GM12878 (cell line): ENCODE measurements at regions not wholly inside any gene's neighbourhood (a gene's known extent, or its start where the extent isn't known, plus 50 kb on each side); places are given as distances from the start of the nearest gene placed in this dataset.

ENCODE experiments used
- ATAC-seq: fragments of 200-7000 bp; cut with Tn5 transposase; 3 replicates; pipeline ENCODE4 v1.9.1; 2020; ENCODE audit warnings: mild to moderate bottlenecking, moderate library complexity
- BruUV-seq: library from RNA; stranded (reverse); fragments of 400-500 nt; replicated peaks from 2 replicates; lab custom pipeline; 2021; lab: Mats Ljungman, UMichigan
- CTCF ChIA-PET: fragments of 300-600 bp; sonication (Branson Sonifier 250); formaldehyde crosslinking; extraction: SDS; loops from one replicate; lab custom pipeline; 2021; ENCODE audit warnings: inconsistent platforms; lab: Yijun Ruan, JAX
- POLR2A ChIA-PET: fragments of 350-600 bp; formaldehyde crosslinking; extraction: SDS; loops from one replicate; lab custom pipeline; 2021; ENCODE audit warnings: inconsistent platforms; lab: Charles Lee
- RAD21 ChIA-PET: fragments of 300-600 bp; sonication (Branson Sonifier 250); formaldehyde crosslinking; loops from one replicate; lab custom pipeline; 2023; ENCODE audit warnings: antibody characterized with exemption; ENCODE audit not compliant: unreplicated experiment; lab: Charles Lee
- SMC1A ChIA-PET: fragments of 300-600 bp; sonication (Branson Sonifier 250); formaldehyde crosslinking; loops from one replicate; lab custom pipeline; 2023; ENCODE audit not compliant: unreplicated experiment, uncharacterized antibody; lab: Charles Lee
- DNase-seq: peaks from one replicate; pipeline ENCODE4 v3.0.0-alpha.2; 2011; ENCODE audit warnings: low read depth, low spot score
- FAIRE-seq: peaks from 3 replicates; lab custom pipeline; 2011; peaks lifted over from hg19 to GRCh38; lab: Jason Lieb, UNC
- H2AFZ ChIP-seq: 2 replicates; pipeline ENCODE4 v1.6.0; 2011; ENCODE audit warnings: low read depth, low read length, control low read depth; ENCODE audit not compliant: control insufficient read depth
- H3K27ac ChIP-seq: 2 replicates; pipeline ENCODE4 v1.5.1; 2011; ENCODE audit warnings: control low read depth; ENCODE audit not compliant: control insufficient read depth, insufficient read depth
- H3K27me3 ChIP-seq, 2 experiments: replicated peaks in 1 of 2; 2 replicates each; pipeline versions ENCODE4 v1.6.0 to v1.6.1; 2011; ENCODE audit warnings: low read length in 1 of 2; ENCODE audit not compliant: control insufficient read depth in 2 of 2, insufficient read depth in 2 of 2
- H3K36me3 ChIP-seq, 2 experiments: 2 replicates each; pipeline ENCODE4 v1.5.1; 2011; ENCODE audit warnings: low read length in 1 of 2; ENCODE audit not compliant: control insufficient read depth in 2 of 2, insufficient read depth in 2 of 2
- H3K4me1 ChIP-seq: 2 replicates; pipeline ENCODE4 v1.6.1; 2011; ENCODE audit warnings: mild to moderate bottlenecking, low read length, moderate library complexity, mixed read lengths; ENCODE audit not compliant: control insufficient read depth, insufficient read depth
- H3K4me2 ChIP-seq: 2 replicates; pipeline ENCODE4 v1.6.0; 2011; ENCODE audit warnings: control low read depth; ENCODE audit not compliant: control insufficient read depth, insufficient read depth
- H3K4me3 ChIP-seq: fragments of 200-600 bp; sonication (generic); 2 replicates; pipeline ENCODE4 v1.5.1; 2016
- H3K79me2 ChIP-seq: 2 replicates; pipeline ENCODE4 v1.6.0; 2011; ENCODE audit warnings: low read length; ENCODE audit not compliant: control insufficient read depth, insufficient read depth
- H3K9ac ChIP-seq: 2 replicates; pipeline ENCODE4 v1.8.0; 2011; ENCODE audit warnings: low read length, control low read depth, mixed read lengths; ENCODE audit not compliant: control insufficient read depth, insufficient read depth
- H3K9me3 ChIP-seq: replicated peaks from 3 replicates; pipeline ENCODE4 v1.5.1; 2011; ENCODE audit warnings: mild to moderate bottlenecking, low read length; ENCODE audit not compliant: control insufficient read depth, insufficient read depth
- H4K20me1 ChIP-seq: 2 replicates; pipeline ENCODE4 v1.6.0; 2011; ENCODE audit not compliant: control insufficient read depth, insufficient read depth
- CBFB ChIP-seq: IDR thresholded peaks from 2 replicates; pipeline ENCODE4 v1.6.1; 2016; ENCODE audit warnings: antibody characterized with exemption, low read depth
- CREM ChIP-seq: IDR thresholded peaks from 2 replicates; pipeline ENCODE4 v1.6.1; 2014; ENCODE audit warnings: antibody characterized with exemption, low read depth
- ELK1 ChIP-seq: IDR thresholded peaks from 2 replicates; pipeline ENCODE4 v1.6.1; 2012; ENCODE audit warnings: low read depth, low read length, improper control_type of control experiment
- HCFC1 ChIP-seq: fragments of 150-350 bp; IDR thresholded peaks from 2 replicates; pipeline ENCODE4 v1.6.1; 2014; ENCODE audit warnings: low read length
- KDM1A ChIP-seq: fragments of 200-600 bp; sonication (generic); IDR thresholded peaks from 2 replicates; pipeline ENCODE4 v1.6.1; 2016; ENCODE audit warnings: borderline replicate concordance
- KLF5 ChIP-seq: fragments of 450-650 bp; IDR thresholded peaks from 2 replicates; pipeline ENCODE4 v1.6.1; 2014; ENCODE audit warnings: mild to moderate bottlenecking; ENCODE audit not compliant: partially characterized antibody
- LARP7 ChIP-seq: fragments of 450-650 bp; IDR thresholded peaks from 2 replicates; pipeline ENCODE4 v1.6.1; 2017; ENCODE audit warnings: mild to moderate bottlenecking
- MAX ChIP-seq: IDR thresholded peaks from 2 replicates; pipeline ENCODE4 v1.6.1; 2012; ENCODE audit warnings: low read depth, low read length, improper control_type of control experiment
- MYC ChIP-seq: IDR thresholded peaks from 2 replicates; pipeline ENCODE4 v1.6.1; 2011; ENCODE audit warnings: mild to moderate bottlenecking, low read length, moderate library complexity, inconsistent platforms; ENCODE audit not compliant: insufficient read depth, insufficient replicate concordance, insufficient read length, severe bottlenecking
- NFXL1 ChIP-seq: fragments of 450-650 bp; IDR thresholded peaks from 2 replicates; pipeline ENCODE4 v1.6.1; 2017; ENCODE audit warnings: antibody characterized with exemption, mild to moderate bottlenecking, borderline replicate concordance
- NR2C1 ChIP-seq: fragments of 450-650 bp; IDR thresholded peaks from 2 replicates; pipeline ENCODE4 v1.6.1; 2017; ENCODE audit warnings: antibody characterized with exemption, mild to moderate bottlenecking, moderate library complexity
- NR2F1 ChIP-seq: fragments of 450-650 bp; conservative IDR thresholded peaks from 2 replicates; pipeline ENCODE4 v1.6.1; 2017; ENCODE audit warnings: mild to moderate bottlenecking
- RUNX3 ChIP-seq: IDR thresholded peaks from 2 replicates; pipeline ENCODE4 v1.6.1; 2012; ENCODE audit warnings: low read length, inconsistent platforms
- SIN3A ChIP-seq: IDR thresholded peaks from 2 replicates; pipeline ENCODE4 v1.6.1; 2012; ENCODE audit warnings: low read depth, low read length, improper control_type of control experiment
- SPI1 ChIP-seq: IDR thresholded peaks from 2 replicates; pipeline ENCODE4 v1.6.1; 2011; ENCODE audit warnings: low read depth, mild to moderate bottlenecking, low read length, moderate library complexity, borderline replicate concordance; ENCODE audit not compliant: insufficient read depth
- SREBF2 ChIP-seq: IDR thresholded peaks from 2 replicates; pipeline ENCODE4 v1.6.1; 2012; ENCODE audit warnings: mild to moderate bottlenecking, low read length
- ZNF384 ChIP-seq: IDR thresholded peaks from 2 replicates; pipeline ENCODE4 v1.6.1; 2012; ENCODE audit warnings: low read depth, mild to moderate bottlenecking, low read length, improper control_type of control experiment, borderline replicate concordance
- ZSCAN29 ChIP-seq: fragments of 450-650 bp; IDR thresholded peaks from 2 replicates; pipeline ENCODE4 v1.6.1; 2017; ENCODE audit warnings: mild to moderate bottlenecking, moderate library complexity
- WGBS: methylation state at CpG from one replicate; pipeline ENCODE4 v1.1.6; 2016; ENCODE audit warnings: low lambda C conversion rate; ENCODE audit not compliant: insufficient replicate concordance, insufficient coverage; ENCODE audit errors: missing lambda C conversion rate; 5-methylcytosine and 5-hydroxymethylcytosine counted together
- in situ Hi-C: fragments of 300-500 bp; cut with MboI; formaldehyde crosslinking; loops from 9 replicates; pipeline ENCODE4 v1.14.3; 2018; ENCODE audit warnings: mixed read lengths
- intact Hi-C: fragments of 100-400 bp; cut with micrococcal nuclease; formaldehyde crosslinking; loops from one replicate; pipeline ENCODE4 v1.14.2; 2022; ENCODE audit not compliant: unreplicated experiment

- Histone ChIP-seq H3K36me3 (no peaks in the 10 kb centered on the region), H3K79me2 (no peaks in the 10 kb centered on the region), H3K4me2 (no peak overlapping the region), H3K9ac (no peak overlapping the region), H3K4me3 (no peak overlapping the region), H3K9me3 (no peaks in the 10 kb centered on the region), H3K27me3 (no peaks in the 10 kb centered on the region), H4K20me1 (no peaks in the 10 kb centered on the region), H3K27ac (no peak overlapping the region), H3K4me1 (no peaks in the 10 kb centered on the region), H2AFZ (no peak overlapping the region)
- ChIA-PET CTCF (no interaction called here), SMC1A (no interaction called here), RAD21 (interaction anchor here (0.6 kb wide), 1 partner anchor 1304 kb away, joined by 3 read pairs; no protein-coding TSS in a partner anchor), POLR2A (no interaction called here)
- FAIRE-seq (no peak), DNase-seq (no peak), ATAC-seq (no peak)
- TF ChIP-seq CREM (no peak), SIN3A (no peak), MAX (no peak), NFXL1 (no peak), KDM1A (no peak), NR2F1 (no peak), CBFB (no peak), ZNF384 (no peak), LARP7 (no peak), NR2C1 (no peak), SREBF2 (no peak), RUNX3 (no peak), MYC (no peak), SPI1 (no peak), KLF5 (no peak), ELK1 (no peak), HCFC1 (no peak), ZSCAN29 (no peak)
- WGBS, result 30% methylated on average over 4 of the region's 4 CpGs
- in situ Hi-C loops, result no loop called here
- intact Hi-C loops, result no loop called here
- BruUV-seq, result no TSS peak
Measured at GRCh38 chr17:71444078-71444477, 676.7 kb upstream of the SOX9 start.
